ENCODE measurements at regions not wholly inside any gene's neighbourhood (a gene's known extent, or its start where the extent isn't known, plus 50 kb on each side); places are given as distances from the start of the nearest gene placed in this dataset.

GRCh38 chr2:52881606-52882005 is 886.0 kb upstream of the CHAC2 start:
- H3K9me3 ChIP-seq = no peaks in the 10 kb centered on the region
- no peaks in the 10 kb centered on the region for H3K36me3 ChIP-seq
- no peaks in the 10 kb centered on the region for H3K27me3 ChIP-seq
- no peak overlapping the region for H3K27ac ChIP-seq
- no peaks in the 10 kb centered on the region for H3K4me1 ChIP-seq
- DNase-seq = no peak
- no peak for TF ChIP-seq POLR2A (IDR thresholded peaks at IDR 0.05)
- TF ChIP-seq, protein P1, sequence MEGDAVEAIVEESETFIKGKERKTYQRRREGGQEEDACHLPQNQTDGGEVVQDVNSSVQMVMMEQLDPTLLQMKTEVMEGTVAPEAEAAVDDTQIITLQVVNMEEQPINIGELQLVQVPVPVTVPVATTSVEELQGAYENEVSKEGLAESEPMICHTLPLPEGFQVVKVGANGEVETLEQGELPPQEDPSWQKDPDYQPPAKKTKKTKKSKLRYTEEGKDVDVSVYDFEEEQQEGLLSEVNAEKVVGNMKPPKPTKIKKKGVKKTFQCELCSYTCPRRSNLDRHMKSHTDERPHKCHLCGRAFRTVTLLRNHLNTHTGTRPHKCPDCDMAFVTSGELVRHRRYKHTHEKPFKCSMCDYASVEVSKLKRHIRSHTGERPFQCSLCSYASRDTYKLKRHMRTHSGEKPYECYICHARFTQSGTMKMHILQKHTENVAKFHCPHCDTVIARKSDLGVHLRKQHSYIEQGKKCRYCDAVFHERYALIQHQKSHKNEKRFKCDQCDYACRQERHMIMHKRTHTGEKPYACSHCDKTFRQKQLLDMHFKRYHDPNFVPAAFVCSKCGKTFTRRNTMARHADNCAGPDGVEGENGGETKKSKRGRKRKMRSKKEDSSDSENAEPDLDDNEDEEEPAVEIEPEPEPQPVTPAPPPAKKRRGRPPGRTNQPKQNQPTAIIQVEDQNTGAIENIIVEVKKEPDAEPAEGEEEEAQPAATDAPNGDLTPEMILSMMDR (IDR thresholded peaks at IDR 0.05) = no peak
- no peak overlapping the region for H3K4me3 ChIP-seq

GRCh38 chr2:52880872-52881271 is 886.7 kb upstream of the CHAC2 start:
- Histone ChIP-seq H3K9me3 (no peaks in the 10 kb centered on the region), H3K4me1 (no peaks in the 10 kb centered on the region), H3K36me3 (no peaks in the 10 kb centered on the region), H3K27me3 (no peaks in the 10 kb centered on the region), H3K27ac (no peak overlapping the region), H3K4me3 (no peak overlapping the region)
- TF ChIP-seq, protein P1 (IDR thresholded peaks at IDR 0.05) = no peak
- no peak for TF ChIP-seq POLR2A (IDR thresholded peaks at IDR 0.05)
- DNase-seq = no peak

GRCh38 chr2:52879561-52879960 is 888.0 kb upstream of the CHAC2 start:
- Histone ChIP-seq H3K27ac (no peak overlapping the region), H3K4me1 (no peaks in the 10 kb centered on the region), H3K27me3 (no peaks in the 10 kb centered on the region), H3K9me3 (no peaks in the 10 kb centered on the region), H3K4me3 (no peak overlapping the region), H3K36me3 (no peaks in the 10 kb centered on the region)
- DNase-seq = no peak
- no peak for TF ChIP-seq POLR2A (IDR thresholded peaks at IDR 0.05)
- TF ChIP-seq, protein P1 (IDR thresholded peaks at IDR 0.05) = no peak

GRCh38 chr2:52877703-52878102 is 889.9 kb upstream of the CHAC2 start:
- Histone ChIP-seq H3K27me3 (no peaks in the 10 kb centered on the region), H3K4me3 (no peak overlapping the region), H3K36me3 (no peaks in the 10 kb centered on the region), H3K9me3 (no peaks in the 10 kb centered on the region), H3K27ac (no peak overlapping the region), H3K4me1 (no peaks in the 10 kb centered on the region)
- DNase-seq = no peak
- no peak for TF ChIP-seq POLR2A (IDR thresholded peaks at IDR 0.05)
- TF ChIP-seq, protein P1 (IDR thresholded peaks at IDR 0.05) = no peak

GRCh38 chr2:52874466-52875106 is 893.0 kb upstream of the CHAC2 start:
- H3K4me1 ChIP-seq = no peaks in the 10 kb centered on the region
- no peak for DNase-seq
- no peaks in the 10 kb centered on the region for H3K27me3 ChIP-seq
- no peak overlapping the region for H3K27ac ChIP-seq
- TF ChIP-seq POLR2A (IDR thresholded peaks at IDR 0.05) = no peak
- TF ChIP-seq, protein P1 (IDR thresholded peaks at IDR 0.05) = no peak
- no peak overlapping the region for H3K4me3 ChIP-seq
- H3K9me3 ChIP-seq = no peaks in the 10 kb centered on the region
- no peaks in the 10 kb centered on the region for H3K36me3 ChIP-seq

- Histone ChIP-seq H3K4me1 (no peaks in the 10 kb centered on the region), H3K9me3 (no peaks in the 10 kb centered on the region), H3K27me3 (no peaks in the 10 kb centered on the region), H3K36me3 (no peaks in the 10 kb centered on the region), H3K4me3 (no peak overlapping the region), H3K27ac (no peak overlapping the region)
- no peak for DNase-seq
- TF ChIP-seq POLR2A (IDR thresholded peaks at IDR 0.05) = no peak
- TF ChIP-seq, protein P1 (IDR thresholded peaks at IDR 0.05) = no peak
Measured at GRCh38 chr2:52862801-52863200, 904.8 kb upstream of the CHAC2 start.

Measured in Peyer's patch (tissue), 4 donors.